Adrenal gland (tissue), 5 donors: ENCODE measurements at regions not wholly inside any gene's neighbourhood (a gene's known extent, or its start where the extent isn't known, plus 50 kb on each side); places are given as distances from the start of the nearest gene placed in this dataset.

Source experiments
- POLR2A ChIP-seq, 2 donors: fragments of 450-650 bp; IDR thresholded peaks; one replicate each; pipeline ENCODE4 v1.6.1; 2017; ENCODE audit warnings: antibody characterized with exemption in 2 of 2, mild to moderate bottlenecking in 2 of 2, moderate library complexity in 1 of 2
- TF ChIP-seq, protein P1 (sequence below), 6 experiments: fragments of 450-650 bp in 4 of 6; fragments of 200-600 bp in 2 of 6; sonication (generic) in 1 of 6; IDR thresholded peaks; 1 replicate in 5 of 6; 2 replicates in 1 of 6; pipeline versions ENCODE4 v1.5.1 to v1.8.0; 2016 to 2021; ENCODE audit warnings: antibody characterized with exemption in 6 of 6, mild to moderate bottlenecking in 2 of 6, moderate library complexity in 1 of 6
- donor health status: DM: no; HTN: no; CAD: no.

GRCh38 chr7:9017286-9017685 lies 583.9 kb downstream of the NXPH1 start:
- TF ChIP-seq, protein P1, sequence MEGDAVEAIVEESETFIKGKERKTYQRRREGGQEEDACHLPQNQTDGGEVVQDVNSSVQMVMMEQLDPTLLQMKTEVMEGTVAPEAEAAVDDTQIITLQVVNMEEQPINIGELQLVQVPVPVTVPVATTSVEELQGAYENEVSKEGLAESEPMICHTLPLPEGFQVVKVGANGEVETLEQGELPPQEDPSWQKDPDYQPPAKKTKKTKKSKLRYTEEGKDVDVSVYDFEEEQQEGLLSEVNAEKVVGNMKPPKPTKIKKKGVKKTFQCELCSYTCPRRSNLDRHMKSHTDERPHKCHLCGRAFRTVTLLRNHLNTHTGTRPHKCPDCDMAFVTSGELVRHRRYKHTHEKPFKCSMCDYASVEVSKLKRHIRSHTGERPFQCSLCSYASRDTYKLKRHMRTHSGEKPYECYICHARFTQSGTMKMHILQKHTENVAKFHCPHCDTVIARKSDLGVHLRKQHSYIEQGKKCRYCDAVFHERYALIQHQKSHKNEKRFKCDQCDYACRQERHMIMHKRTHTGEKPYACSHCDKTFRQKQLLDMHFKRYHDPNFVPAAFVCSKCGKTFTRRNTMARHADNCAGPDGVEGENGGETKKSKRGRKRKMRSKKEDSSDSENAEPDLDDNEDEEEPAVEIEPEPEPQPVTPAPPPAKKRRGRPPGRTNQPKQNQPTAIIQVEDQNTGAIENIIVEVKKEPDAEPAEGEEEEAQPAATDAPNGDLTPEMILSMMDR (IDR thresholded peaks at IDR 0.05) = no peak
- no peak for TF ChIP-seq POLR2A (IDR thresholded peaks at IDR 0.05)
